Body of pancreas (tissue), 4 donors: ENCODE measurements at regions not wholly inside any gene's neighbourhood (a gene's known extent, or its start where the extent isn't known, plus 50 kb on each side); places are given as distances from the start of the nearest gene placed in this dataset.

Experiments used
- POLR2A ChIP-seq, 3 donors: fragments of 450-650 bp; IDR thresholded peaks; one replicate each; pipeline ENCODE4 v1.6.1; 2016; ENCODE audit warnings: antibody characterized with exemption in 3 of 3, mild to moderate bottlenecking in 2 of 3
- TF ChIP-seq, protein P1 (sequence below), 7 experiments: fragments of 450-650 bp in 4 of 7; fragments of 200-600 bp in 3 of 7; sonication (generic) in 3 of 7; IDR thresholded peaks; one replicate each; pipeline ENCODE4 v1.5.1; 2016 to 2019; ENCODE audit warnings: antibody characterized with exemption in 7 of 7

DNA sequence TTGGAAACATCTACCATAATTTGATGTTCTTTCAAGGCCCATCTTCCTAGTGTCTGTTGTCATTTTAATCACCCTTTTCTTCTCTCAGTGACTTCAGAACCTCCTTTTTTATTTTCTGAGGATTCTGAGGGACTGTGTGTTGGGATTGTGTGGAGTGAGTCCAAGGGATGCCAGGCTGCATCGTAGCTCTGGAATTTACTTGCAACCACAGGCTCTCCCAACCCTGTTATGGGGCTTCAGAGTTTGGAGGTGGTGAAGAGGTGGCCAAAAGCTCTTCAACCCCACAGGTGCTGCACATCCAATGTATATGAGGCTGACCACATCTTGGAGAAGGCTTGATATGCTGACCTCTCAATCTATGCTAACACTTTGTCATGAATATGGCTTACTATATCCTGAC, 79.5 kb upstream of the GPR141 start:
- no peak for TF ChIP-seq POLR2A (IDR thresholded peaks at IDR 0.05)
- TF ChIP-seq, protein P1, sequence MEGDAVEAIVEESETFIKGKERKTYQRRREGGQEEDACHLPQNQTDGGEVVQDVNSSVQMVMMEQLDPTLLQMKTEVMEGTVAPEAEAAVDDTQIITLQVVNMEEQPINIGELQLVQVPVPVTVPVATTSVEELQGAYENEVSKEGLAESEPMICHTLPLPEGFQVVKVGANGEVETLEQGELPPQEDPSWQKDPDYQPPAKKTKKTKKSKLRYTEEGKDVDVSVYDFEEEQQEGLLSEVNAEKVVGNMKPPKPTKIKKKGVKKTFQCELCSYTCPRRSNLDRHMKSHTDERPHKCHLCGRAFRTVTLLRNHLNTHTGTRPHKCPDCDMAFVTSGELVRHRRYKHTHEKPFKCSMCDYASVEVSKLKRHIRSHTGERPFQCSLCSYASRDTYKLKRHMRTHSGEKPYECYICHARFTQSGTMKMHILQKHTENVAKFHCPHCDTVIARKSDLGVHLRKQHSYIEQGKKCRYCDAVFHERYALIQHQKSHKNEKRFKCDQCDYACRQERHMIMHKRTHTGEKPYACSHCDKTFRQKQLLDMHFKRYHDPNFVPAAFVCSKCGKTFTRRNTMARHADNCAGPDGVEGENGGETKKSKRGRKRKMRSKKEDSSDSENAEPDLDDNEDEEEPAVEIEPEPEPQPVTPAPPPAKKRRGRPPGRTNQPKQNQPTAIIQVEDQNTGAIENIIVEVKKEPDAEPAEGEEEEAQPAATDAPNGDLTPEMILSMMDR (IDR thresholded peaks at IDR 0.05): no peak
